GM21390 (cell line): ENCODE measurements at regions not wholly inside any gene's neighbourhood (a gene's known extent, or its start where the extent isn't known, plus 50 kb on each side); places are given as distances from the start of the nearest gene placed in this dataset.

Source experiments
- ATAC-seq: cut with Tn5 transposase; IDR thresholded peaks from one replicate; pipeline ENCODE4 v1.9.1; 2021; ENCODE audit not compliant: unreplicated experiment

DNA sequence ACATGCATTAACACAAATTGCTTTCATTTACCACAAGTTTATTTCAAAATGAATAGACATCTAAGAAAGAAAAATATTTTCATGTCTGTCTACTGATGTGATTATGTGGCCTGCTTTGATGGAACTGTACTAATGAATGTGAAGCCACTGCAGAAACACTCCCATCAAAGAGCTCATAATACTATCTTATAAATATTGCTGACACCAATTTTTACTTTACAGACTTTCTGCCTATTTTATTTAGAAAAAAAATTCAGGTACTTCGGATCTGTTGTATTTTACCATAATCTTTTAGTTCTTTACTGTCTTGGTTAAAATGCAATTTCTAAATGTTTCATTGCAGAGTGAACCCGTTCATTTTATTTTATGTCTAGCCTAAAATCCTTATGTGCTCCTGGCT is 281.9 kb downstream of the ICE1 start:
- ATAC-seq = no peak

GRCh38 chr5:5702934-5703333 is 280.5 kb downstream of the ICE1 start:
- no peak for ATAC-seq

GRCh38 chr5:5700549-5700948 is 278.1 kb downstream of the ICE1 start:
- ATAC-seq = no peak

- no peak for ATAC-seq
Measured at GRCh38 chr5:5699062-5699461, 276.6 kb downstream of the ICE1 start.

DNA sequence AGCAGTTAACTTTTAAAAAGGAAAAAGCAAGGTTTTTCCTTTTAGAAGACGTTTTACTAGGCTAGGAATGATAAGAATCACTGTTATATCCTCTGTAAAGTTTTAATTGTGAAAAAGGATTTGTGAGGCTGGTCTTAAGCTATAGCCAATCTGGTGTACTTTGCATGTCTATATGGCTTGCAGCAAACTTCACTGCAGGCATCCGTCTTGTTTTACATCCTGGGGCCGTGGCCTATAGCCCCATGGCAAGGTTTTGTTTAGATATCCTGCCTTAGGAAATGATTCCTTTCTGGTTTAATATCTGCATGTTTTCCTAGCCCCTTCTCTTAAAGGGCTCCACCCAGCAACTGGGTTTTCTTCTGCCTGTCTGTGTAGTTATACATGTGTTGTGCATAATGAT is 272.8 kb downstream of the ICE1 start:
- no peak for ATAC-seq

DNA sequence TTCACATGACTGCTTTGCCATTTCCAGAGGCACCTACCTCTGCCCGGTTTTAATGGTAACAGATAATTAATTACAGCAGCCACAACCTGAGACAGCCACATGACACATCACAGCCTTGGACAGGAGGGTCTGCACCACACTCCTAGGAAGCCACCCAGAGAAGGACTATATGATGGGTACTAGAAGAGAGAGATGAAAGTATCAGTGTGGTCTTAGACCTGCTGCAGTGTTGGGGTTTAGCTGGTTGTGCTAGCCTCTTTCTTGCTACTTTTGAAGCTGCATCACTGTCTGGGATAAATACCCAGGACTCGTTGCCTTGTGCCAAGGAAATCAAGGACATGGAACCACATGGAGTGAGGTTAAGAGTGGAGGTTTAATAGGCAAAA is 266.4 kb downstream of the ICE1 start:
- no peak for ATAC-seq

DNA sequence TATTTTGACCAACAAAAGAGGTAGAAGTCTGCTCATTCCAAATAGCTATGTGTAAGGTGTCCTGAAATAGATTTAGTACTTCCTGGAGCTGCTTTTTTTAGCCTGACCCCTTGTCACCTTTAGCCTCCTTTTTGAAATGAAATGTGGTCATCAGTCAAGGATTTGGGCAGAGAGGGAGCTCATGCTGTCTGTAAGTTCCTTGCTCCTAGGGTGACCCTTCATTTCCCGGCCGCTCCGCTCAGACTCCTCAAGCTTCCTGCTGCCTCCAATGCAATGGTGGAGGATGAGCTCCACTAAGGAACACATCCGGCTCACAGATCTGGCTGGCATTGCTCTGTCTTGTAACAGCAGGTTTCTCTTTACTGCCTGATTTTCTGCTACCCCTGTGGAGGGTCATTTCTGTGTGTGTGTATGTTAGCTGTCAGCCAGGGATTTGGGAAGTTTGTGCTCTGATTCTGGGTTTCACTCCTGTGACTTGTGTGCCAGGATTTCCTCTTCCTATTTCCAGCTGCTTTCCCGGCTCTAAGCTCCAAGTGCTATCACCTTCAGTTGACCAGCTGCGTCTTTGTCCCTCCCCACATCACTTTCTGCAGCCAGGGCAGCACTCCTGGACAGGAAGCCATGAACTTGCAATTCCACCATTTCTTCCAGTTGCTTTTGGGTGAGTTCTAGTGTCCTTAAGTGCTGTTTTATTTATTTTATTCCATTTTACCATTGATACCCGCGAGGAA is 265.9 kb downstream of the ICE1 start:
- ATAC-seq = no peak

- ATAC-seq = no peak
Measured at GRCh38 chr5:5687113-5687512, 264.6 kb downstream of the ICE1 start.

DNA sequence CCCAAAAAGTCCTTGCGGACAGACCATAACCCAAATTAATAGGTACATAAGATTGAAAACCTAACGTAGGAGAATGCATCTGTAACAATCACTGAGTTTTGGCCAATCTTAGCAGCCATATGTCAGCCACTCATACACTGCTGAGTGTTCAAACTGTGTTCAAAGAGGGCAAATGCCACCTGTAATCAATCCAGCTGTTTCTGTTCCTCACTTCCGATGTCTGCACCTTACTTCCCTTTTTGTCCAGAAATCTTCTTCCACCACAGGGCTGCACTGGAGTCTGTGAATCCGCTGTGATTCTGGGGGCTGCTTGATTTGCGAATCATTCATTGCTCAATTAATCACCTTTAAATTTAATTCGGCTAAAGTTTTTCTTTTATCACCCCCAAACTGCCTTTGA is 263.9 kb downstream of the ICE1 start:
- no peak for ATAC-seq

- ATAC-seq = no peak
Measured at GRCh38 chr5:5685737-5686136, 263.3 kb downstream of the ICE1 start.

- ATAC-seq = no peak
Measured at GRCh38 chr5:5683174-5683573, 260.7 kb downstream of the ICE1 start.

- ATAC-seq = no peak
Measured at GRCh38 chr5:5678909-5679308, 256.4 kb downstream of the ICE1 start.

DNA sequence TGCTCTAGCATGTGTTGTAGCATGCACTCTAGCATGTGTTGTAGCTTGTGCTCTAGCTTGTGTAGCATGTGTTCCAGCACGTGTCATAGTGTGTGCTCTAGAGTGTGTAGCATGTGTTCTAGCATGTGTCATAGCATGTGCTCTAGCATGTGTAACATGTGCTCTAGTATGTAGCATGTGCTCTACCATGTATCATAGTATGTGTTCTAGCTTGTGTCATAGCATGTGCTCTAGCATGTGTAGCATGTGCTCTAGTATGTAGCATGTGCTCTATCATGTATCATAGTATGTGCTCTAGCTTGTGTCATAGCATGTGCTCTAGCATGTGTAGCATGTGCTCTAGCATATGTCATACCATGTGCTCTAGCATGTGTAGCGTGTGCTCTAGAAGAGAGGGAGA is 255.3 kb downstream of the ICE1 start:
- no peak for ATAC-seq

GRCh38 chr5:5676218-5676617 is 253.7 kb downstream of the ICE1 start:
- ATAC-seq = no peak

DNA sequence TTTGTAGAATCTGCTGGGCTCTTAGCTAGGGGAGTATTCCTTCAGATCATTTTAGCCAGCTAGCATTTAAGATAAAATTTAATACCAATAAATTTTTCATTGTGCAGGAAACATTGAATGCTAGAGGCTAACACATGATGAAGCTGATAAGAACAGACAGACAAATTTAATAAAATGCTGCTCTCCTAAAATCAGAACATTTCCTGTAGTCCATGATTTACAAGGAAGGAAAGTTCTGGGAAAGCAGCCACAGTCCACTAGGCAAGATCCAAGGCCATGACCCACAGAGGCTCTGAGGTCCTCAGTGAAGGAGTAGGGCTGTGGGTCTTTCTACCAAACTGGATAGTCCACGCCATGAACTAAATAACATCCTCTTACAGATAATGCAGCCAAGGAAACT is 253.0 kb downstream of the ICE1 start:
- no peak for ATAC-seq

GRCh38 chr5:5671823-5672222 is 249.3 kb downstream of the ICE1 start:
- no peak for ATAC-seq

GRCh38 chr5:5667136-5667554 is 244.7 kb downstream of the ICE1 start:
- ATAC-seq = no peak

GRCh38 chr5:5666369-5666768 is 243.9 kb downstream of the ICE1 start:
- ATAC-seq = no peak

- ATAC-seq = no peak
Measured at GRCh38 chr5:5666076-5666365, 243.5 kb downstream of the ICE1 start.

- no peak for ATAC-seq
Measured at GRCh38 chr5:5665225-5666075, 243.0 kb downstream of the ICE1 start.

GRCh38 chr5:5658889-5659465 is 236.5 kb downstream of the ICE1 start:
- ATAC-seq = no peak

DNA sequence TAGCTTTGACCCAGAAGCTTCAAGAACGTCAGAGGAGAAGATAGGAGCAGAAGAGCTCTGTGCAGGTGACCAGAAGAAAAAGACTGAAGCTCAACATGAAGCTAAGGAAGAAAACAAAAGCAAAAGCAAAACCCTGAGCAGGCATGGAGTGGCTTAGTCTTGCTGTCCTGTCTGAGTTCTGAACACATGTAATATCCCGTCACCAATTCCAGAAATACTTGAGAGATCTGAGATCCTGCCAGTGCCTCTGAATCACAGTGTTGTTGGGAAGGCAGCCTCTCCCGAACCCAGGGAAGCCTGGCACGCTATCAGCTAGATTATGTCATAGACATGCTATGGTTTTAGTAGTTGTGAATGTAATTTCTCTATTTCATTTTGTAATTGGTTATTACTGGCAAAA is 235.7 kb downstream of the ICE1 start:
- ATAC-seq = no peak
